ENCODE measurements at regions not wholly inside any gene's neighbourhood (a gene's known extent, or its start where the extent isn't known, plus 50 kb on each side); places are given as distances from the start of the nearest gene placed in this dataset.
"Not testable (repeated sequence)": the region's sequence is repeated elsewhere in the genome, so short reads cannot be mapped to it uniquely, and the experiment has no call there.

- no peak for DNase-seq
Observed at GRCh38 chr13:47892374-47892773, 108.7 kb downstream of the SUCLA2 start.

DNA sequence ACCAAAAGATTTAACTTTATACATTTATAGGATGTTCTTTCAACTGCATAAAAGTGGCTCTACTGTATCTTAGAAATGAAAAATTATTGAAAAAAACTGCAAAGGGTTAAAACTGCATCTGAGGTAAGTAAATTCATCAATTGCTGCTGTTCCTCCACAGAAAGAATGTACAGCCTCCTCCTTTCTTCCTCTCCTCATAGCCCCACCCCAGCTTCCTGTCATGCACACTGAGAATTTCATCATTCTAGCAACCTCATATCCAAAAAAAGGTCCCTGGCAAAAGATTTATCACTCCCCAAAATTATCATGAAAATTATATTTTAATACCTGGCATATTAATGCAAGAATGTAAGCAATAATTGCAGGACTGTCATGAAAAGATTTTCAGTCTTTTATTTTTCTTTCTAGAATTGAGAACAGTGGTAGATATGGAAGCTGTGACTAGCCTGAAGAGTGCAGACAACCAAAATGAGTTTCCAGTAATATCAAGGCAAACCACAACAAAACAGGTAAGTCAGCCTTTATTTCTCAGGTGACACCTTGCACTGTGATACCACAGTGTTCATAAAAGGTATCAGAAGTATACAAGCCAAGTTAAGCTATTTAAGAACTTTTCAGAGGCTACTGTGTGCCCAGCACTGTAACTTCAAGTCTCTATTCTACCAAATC is 110.8 kb downstream of the SUCLA2 start:
- DNase-seq, result no peak

DNA sequence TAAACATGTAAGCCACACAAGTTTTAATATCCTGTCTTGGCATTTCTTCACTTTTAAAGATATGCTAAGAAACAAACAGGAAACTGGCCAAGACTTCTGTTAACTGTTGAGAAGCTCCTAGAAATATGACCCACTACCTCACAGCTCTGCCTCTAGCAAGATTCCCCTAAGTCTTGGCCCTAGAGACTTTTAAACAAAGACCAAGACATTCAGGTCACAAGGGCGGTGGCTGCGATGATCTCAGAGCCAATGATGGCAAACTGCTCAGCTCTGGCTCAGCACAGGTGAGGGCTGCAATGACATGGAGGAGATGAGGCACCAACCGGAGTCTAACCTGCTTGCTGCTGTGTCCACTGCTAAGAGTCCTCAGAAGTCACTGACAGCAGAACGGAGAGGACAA is 114.8 kb downstream of the SUCLA2 start:
- DNase-seq, result no peak

DNA sequence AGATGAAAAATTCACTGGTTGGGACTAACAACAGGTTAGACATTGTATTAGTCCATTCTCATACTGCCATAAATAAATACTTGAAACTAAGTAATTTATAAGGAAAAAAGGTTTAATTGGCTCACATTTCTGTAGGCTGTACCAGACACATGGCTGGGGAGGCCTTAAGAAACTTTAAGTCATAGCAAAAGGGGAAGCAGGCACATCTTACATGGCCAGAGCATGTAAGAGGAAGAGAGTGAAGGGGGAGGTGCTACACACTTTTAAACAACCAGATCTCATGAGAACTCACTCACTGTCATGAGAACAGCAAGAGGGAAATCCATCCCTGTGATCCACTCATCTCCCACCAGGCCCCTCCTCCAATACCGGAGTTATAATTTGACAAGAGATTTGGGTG is 125.9 kb downstream of the SUCLA2 start:
- no peak for DNase-seq

- DNase-seq, result not testable (repeated sequence)
Observed at GRCh38 chr13:47873987-47874386, 127.1 kb downstream of the SUCLA2 start.

GRCh38 chr13:47873319-47873718 is 127.8 kb downstream of the SUCLA2 start:
- DNase-seq, result not testable (repeated sequence)

GRCh38 chr13:47869776-47870175 is 131.3 kb downstream of the SUCLA2 start:
- DNase-seq, result no peak

GRCh38 chr13:47865883-47866282 is 135.2 kb downstream of the SUCLA2 start:
- no peak for DNase-seq

DNA sequence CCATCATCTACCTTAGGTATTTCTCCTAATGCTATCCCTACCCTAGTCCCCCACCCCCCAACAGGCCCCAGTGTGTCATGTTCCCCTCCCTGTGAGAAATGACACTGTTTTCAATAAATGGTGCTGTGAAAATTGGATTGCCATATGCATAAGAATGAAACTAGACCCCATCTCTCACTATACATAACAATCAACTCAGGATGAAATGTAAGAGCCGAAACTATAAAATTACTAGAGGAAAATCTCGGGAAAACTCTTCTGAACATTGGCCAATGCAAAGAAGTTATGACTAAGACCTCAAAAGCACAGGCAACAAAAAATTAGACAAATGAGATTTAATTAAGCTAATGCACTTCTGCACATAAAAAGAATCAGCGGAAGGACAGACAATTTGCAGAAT is 138.2 kb downstream of the SUCLA2 start:
- DNase-seq, result no peak

DNA sequence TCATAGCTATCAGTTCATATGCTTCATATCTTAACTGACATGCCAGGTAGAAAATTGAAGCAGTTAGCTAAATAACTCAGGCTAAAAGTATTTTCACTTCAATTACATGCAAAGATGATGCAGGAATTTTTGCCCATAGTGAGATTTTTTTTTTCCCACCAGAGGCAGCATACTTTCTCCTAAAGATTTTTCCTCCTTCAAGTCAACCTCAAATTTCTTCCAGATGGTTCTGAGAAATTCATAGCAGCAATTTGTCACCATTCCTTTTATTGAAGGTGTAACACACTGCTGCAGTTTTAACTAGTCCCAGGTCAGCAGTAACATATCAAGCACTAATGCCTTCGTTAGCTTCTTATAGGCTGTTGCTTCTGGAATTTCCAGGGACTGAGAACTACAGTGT is 141.9 kb downstream of the SUCLA2 start:
- no peak for DNase-seq

DNA sequence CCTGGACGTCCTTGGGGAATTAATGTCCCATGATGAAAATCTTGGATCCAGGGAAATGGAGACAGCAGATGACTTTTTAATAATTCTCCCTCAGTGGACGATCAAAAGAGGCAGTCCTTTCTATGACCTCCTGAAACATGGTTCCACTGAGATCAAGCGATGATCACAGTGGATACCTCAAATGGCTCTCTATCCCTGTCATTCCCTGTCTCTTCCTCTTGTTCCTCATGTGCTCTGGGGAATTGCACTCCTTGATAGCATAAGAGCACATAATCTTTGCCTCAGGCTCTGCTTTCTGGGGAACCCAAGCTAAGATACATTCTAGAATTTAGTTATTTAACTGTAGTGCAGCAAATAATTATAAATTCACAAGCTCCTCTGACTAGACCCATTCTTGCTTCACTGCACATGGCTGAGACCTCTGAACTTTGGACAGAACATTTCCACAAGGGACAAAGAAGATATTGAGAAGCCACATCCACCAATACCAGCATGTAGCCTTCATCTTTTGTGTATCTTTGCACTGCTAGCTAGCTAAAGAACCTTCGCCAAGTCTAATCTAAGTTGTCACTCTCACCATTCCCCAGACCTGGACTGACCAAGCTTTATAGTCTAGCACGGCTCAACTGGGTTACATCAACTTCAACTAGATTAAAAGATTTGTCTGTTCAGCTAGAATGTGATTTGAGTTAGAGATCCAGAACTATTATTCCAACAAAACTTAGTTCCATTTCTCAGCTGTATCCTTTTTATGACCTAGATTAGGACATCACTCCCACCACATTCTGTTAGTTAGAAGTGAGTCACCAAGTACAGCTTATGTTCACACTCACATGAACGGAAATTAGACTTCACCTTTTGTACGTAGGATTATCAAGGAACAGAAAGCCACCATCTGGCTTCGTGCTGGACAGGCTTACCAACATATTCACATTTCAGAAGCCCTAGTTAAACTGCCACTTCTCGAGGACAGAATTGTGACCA is 142.7 kb downstream of the SUCLA2 start:
- no peak for DNase-seq

DNA sequence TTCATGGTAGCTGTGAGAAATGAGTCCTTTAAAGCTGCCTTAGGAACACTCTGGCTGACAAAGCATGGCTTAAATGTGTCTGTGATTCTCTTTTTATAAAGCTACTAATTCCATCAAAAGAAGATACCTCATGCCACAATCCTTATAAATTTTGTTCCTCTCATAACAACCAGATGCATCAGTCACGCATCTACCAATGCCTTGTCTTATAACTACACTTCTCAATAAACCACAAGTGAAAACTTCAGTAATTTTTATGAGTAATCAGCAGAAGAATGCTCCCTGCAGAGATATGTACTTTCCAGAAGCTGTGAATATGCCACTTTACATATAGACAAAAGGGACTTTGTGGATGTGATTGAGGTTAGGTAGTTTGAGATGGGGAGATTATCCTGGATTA is 147.8 kb downstream of the SUCLA2 start:
- DNase-seq, result no peak

DNA sequence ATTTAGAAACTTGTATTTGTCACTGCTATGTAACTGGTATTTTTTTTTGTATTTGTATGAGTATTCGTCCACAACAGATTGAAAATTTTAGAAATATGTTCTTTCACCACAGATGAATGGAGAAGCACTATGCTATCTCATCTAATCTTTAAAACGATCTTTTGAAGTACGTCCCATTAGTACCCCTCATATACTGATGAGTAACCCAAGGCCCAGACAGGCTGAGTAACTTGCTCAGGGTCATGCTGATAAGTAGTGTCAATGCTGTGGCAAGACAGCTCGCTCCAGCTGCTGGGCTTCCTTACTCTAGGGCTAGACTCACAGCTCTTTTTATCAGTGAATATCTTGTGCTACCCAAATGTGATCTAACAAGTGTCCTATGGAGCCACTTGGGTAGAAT is 154.2 kb downstream of the SUCLA2 start:
- no peak for DNase-seq

DNA sequence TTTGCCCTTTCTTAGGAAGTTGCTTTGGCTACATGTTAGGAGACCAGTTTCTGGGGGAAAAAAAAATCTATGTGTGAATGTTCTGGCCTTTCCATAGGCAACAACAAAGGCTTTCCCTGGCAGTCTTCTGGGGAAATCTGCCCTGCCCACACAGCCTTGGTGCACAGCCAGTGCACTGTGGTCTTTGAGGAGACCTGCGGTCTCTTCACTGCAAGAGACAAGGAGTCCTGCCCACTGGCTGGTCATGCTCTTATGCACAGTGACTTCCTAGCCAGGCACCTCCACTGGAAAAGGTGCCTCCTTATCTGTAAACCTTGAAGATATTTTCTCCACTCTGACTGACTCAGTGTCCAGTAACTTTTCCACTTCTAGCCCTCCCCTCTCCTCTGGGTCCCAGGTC is 155.1 kb downstream of the SUCLA2 start:
- no peak for DNase-seq

DNA sequence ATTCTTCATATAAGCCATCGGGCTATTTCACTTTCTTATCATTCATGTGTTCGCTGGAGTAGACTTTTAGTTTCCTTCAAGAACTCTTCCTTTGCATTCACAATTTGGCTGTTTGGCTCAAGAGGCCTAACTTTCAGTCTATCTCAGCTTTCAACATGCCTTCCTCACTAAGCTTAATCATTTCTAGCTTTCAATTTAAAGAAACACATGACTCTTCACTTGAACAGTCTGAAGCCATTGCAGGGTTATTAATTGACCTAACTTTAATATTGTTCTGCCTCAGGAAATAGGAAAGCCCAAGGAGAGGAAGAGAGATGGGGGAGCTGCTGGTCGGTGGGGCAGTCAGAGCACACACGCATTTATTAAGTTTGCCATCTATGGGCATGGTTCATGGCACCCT is 158.1 kb downstream of the SUCLA2 start:
- no peak for DNase-seq

DNA sequence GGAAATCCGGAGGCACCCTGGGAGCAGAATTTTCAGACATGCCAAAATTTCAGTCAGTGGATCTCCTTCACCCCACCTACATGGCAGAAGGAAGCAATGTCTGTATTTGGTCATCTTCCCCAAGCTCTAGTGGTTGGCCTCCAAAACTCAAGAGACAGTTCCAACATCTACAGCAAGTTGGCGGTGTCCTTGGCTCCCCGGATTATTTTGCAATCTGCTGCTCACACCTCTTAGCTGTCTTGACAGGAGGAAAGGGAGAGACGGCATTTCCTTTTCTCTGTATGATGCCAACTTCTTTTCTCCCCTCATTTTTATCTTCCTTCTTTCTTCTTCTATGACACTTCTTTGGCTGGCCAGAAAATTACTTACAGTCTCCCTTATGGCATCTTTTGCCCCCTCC is 159.9 kb downstream of the SUCLA2 start:
- DNase-seq, result no peak

- DNase-seq, result no peak
Observed at GRCh38 chr13:47837906-47838305, 163.2 kb downstream of the SUCLA2 start.

DNA sequence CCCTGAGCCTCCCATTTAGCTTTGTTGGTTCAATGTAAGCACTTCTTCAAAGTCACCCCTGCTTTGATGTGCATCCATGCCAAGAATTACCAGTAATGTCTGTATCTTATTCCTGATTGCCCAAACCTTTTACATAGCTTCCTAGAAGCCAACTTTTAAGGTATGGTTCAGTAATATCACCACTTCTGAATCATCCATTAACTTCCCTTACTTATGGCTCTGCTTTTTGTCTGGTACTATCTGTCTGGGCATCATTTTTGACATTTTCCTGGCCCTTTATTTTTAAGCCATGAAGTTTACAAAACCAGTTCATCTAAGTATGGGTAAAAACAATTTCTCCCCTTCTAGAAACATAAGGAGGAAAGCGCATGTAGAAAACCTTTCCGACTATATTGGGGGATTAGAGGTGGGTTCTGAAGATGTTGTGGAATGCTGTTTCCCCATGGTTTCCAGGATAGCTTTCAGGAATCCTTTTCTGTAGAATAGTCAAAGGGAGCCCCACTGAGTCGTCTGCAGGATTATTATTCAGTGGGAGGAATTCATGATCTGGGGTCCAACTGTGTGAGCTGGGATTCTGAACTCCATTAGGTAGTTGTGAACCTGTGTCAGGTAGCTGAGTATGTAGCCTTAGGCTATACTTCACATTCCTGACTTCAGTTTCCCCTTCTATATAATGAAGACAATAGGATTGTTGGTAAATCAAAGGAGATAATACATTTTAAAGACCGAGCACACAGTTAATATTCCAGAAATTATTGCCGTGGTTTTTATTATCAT is 163.8 kb downstream of the SUCLA2 start:
- no peak for DNase-seq

DNA sequence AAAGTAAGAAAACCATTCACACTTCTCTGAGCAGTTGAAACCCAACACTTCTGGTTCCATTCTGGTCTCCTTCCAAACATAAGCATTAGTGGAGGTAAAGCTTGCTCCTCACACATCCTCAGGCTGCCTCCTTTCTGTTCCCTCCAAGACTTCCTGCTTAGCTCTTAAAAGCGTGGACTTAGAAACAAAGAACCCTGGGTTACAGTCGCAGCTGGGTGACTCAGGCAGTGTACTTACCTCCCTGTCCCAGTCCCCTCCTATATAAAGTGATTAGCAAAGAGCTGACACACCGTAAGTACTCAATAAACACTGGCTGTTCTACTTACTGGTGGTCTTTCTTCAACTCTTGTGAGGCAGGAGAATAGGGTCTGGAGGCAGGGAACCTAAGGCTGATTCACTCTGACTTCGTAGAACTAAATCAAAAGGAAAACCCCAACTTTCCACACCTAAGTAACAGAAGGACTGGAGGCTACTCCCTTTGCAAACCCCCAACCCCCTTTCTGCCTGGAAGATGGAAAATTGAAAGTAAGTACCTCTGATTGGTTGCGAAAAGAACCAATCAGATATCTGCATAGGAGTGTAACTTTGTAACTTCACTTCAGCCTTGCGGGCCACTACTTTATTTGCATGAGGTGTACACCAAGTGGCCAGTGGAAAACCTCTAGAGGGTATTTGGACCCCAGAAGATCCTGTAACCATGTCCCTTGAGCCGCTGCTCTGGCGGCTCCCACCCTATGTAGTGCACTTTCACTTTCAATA is 165.4 kb downstream of the SUCLA2 start:
- no peak for DNase-seq

DNA sequence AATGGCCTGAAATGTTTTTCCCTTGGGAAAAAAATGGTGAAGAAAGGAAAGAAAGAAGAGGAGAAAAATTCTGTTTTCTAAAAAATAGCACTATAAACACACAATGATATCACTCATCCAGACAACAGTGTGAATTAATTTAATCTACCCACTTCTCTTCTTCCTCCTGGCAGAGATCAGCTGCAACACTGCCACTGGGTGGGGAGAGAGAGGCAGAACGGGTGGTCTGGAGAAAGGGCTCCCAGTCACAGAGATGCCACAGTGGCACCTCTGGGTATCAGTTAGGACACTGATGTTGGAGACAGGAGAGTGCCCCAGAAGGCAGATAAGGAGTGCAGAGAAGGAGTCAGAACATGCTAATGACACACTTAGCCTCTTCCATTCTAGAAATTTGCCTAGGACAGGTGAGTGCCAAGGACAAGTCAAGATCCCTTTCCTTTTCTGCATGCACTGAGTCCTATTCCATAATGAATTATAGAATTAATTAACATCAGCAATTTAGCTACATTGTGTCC is 168.6 kb downstream of the SUCLA2 start:
- no peak for DNase-seq

DNA sequence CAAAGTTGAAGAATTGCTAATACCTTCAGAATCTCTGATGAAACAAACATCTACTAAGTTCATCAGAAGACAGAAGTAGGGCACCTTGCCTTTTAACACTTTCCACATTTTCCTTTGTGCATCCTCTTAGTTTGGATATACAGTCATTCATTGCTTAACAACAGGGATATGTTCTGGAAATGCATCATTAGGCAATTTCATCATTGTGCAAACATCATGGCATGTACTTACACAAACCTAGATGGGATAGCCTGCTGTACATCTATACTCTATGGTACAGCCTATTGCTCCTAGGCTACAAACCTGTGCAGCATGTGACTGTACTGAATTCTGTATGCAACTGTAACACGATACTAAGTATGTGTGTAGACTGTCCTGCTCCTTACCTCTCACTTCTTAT is 169.8 kb downstream of the SUCLA2 start:
- DNase-seq, result no peak

DNA sequence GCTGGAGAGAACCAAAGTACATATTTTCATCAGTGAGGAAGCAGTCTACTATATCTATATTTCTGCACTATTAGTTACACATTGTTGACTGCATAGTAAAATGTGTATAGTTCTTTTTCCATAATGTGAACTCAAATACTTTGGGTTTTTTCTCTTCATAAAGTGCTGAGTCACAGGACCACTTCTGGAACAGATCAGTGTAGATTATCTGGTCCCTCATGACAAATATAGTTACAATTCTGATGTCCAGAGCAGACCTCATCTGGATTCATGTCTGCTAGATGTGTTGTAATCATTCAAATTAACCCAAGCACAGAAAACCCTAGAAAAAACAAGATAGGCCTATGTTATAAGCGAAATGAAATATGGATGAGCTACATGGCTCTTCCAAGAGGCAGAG is 171.4 kb downstream of the SUCLA2 start:
- no peak for DNase-seq

GRCh38 chr13:47826471-47826870 is 174.6 kb downstream of the SUCLA2 start:
- DNase-seq, result no peak

Data from SHP77 treated with DMSO at 0.1 percent for 48 hours (cell line).